GM19351 (cell line): ENCODE measurements at regions not wholly inside any gene's neighbourhood (a gene's known extent, or its start where the extent isn't known, plus 50 kb on each side); places are given as distances from the start of the nearest gene placed in this dataset.
"Not testable (repeated sequence)": the region's sequence is repeated elsewhere in the genome, so short reads cannot be mapped to it uniquely, and the experiment has no call there.

ENCODE experiments used
- ATAC-seq: cut with Tn5 transposase; IDR thresholded peaks from one replicate; pipeline ENCODE4 v1.9.1; 2021; ENCODE audit warnings: mild to moderate bottlenecking, moderate library complexity; ENCODE audit not compliant: unreplicated experiment

DNA sequence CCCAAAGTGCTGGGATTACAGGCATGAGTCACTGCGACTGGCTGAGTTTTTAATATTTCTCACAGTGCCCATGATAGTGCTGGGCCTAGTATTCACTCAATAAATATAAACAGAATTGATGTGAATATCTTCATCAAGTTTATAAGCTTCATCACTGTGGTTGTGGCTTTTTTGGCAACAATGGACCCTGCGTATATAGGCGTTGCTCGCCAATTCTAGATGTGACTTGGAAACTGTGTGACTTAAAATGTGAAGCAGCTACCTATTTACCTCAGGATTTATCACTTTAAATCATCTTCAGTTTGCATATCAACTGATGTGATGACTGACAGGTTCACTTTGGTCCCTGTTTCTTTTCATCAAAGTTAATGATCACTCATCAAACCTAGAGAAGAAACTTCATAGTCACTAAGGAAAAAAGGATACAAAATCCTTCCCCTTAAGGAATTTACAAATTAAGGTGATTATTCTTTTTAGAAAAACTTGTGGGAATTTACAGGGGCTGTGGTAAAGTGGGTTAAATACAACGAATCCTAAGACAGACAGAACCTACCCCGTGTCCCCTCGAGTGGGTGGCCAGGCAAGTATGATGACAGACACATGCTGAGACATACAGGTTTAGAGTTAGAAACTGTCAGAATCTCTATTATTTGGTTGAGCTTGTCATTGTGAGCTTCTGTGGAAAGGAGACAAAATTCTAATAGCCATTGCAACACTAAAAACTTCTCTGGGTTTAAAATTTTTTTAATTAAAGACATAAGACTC, 101.3 kb downstream of the AKAP11 start:
- ATAC-seq, result no peak

- no peak for ATAC-seq
Observed at GRCh38 chr13:42375663-42376062, 103.7 kb downstream of the AKAP11 start.

DNA sequence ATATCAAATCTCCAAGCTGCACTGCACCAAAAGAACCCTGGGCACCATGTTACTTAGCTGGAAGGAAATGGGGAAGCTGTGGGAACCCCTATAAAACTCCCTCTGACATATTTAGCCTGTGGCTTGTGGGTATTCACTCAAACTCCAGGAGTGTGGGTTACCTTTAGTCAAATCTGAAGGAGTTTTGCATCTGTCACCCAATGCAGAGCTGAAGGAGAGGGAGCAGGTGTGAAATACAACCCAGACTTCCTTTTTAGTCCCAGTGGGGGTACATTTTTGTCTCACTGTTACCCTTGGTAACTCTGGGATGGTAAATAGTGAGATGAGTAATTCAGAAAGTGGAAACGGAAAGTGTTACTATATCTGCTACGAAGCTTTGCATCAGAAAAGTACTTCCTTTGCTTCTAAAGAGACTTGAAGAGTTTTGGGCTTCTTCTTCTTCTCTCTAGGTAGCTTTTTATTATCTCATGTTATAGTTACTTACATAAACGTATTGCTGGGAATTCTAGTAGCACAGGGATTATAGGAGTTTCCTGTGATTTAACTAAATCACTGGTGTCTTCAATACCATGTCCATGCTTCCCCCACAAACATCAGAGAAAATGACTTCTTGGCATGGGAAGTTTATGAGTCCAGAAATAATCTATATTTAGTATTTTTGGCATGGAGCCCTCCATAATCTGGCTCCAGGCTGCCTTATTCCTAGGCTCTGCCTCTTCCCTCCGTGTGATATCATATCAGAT, 105.9 kb downstream of the AKAP11 start:
- ATAC-seq, result peak; percentile 74

- ATAC-seq, result peak; percentile 27
Observed at GRCh38 chr13:42378383-42378780, 106.4 kb downstream of the AKAP11 start.

- ATAC-seq, result no peak
Observed at GRCh38 chr13:42379241-42379640, 107.3 kb downstream of the AKAP11 start.

DNA sequence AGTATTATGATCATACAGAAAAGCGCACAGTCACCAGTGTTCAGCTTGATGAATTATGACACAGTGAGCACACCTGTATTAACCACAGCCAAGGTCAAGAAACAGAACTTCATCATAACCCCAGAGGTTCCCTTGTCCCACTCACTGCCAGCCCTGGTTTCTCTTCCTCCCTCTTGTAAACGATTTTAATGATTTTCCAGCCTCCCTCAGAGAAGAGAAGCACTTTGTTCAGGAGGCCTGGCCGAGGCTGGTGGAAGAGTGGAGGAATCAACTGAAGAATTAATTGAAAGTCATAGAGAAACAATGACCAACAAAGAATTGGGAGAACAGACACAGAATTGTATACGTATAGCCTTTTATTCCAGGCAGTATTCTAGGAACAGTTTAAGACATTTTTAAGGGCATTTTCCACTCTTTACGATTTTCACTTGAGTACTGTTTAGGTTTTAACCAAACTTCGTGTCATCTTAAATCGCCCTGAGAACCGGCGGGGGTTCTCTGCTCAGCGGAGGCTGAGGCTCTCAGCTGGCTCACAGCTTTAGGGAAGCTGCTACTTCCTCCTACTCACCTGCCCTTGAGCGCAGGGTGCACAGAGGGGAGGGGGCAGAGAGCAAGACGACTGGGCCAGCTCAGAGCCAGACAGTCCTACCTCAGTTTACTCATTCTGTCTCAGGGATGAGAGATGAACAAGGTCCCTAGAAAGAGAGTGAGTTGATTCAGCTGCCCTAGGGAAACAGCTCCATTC, 108.6 kb downstream of the AKAP11 start:
- ATAC-seq, result peak; percentile 55

DNA sequence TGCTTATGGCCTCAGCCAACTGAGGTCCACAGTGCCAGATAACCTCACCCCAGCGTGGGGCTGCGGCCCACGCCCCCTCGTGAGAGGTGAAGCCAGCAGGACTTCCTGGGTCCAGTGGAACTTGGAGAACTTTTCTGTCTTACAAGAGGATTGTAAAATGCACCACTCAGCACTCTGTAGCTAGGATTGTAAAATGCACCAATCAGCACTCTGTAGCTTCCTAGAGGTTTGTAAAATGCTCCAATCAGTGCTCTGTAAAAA, 109.1 kb downstream of the AKAP11 start:
- ATAC-seq, result no peak

DNA sequence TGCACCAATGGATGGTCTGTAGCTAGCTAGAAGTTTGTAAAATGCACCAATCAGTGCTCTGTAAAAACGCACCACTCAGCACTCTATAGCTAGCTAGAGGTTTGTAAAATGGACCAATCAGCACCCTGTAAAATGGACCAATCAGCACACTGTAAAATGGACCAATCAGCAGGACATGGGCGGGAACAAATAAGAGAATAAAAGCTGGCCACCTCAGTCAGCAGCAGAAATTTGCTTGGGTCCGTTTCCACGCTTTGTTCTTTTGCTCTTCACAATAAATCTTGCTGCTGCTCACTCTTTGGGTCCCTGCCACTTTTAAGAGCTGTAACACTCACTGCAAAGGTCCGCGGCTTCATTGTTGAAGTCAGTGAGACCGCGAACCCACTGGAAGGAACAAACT, 109.5 kb downstream of the AKAP11 start:
- ATAC-seq, result not testable (repeated sequence)

GRCh38 chr13:42383025-42383424, 111.1 kb downstream of the AKAP11 start:
- no peak for ATAC-seq

GRCh38 chr13:42384265-42384664, 112.3 kb downstream of the AKAP11 start:
- ATAC-seq, result no peak

GRCh38 chr13:42388326-42388725, 116.4 kb downstream of the AKAP11 start:
- ATAC-seq, result no peak

DNA sequence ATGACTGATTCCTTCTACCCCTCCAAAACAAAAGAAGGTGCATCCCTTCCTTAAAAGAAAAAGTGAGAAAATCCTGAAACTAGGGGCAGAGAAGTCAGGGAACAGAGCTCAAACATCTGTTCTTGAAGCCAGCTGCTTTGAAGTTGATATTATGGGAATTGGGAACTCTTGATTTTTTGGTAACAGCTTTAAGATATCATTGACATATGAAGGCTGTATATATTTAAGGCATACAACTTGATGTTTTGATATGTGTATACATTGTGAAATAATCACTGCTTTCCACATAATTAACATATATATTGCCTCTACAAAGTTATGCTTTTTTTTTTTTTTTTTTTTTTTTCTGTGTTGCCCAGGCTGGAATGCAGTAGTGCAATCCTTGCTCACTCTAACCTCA, 117.1 kb downstream of the AKAP11 start:
- ATAC-seq, result no peak

DNA sequence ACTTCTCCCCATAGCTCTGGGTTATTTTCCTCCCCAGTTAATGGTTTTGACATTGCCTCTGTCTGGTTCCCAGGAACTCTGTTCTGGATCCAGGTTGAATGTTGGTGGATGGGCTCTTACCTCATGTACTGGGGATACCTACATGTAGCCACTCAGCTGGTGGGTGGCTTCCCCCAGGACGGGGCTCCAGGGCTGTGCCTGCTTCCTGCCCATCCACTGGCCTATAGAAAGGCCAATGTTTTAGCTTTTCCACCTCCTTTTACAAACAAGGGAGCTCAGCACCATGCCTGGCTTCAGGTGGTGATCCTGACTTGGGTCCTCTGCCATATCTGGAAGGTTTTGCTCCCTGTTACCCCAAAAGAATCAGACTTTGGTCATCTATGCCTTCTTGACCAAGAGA, 120.2 kb downstream of the AKAP11 start:
- no peak for ATAC-seq

DNA sequence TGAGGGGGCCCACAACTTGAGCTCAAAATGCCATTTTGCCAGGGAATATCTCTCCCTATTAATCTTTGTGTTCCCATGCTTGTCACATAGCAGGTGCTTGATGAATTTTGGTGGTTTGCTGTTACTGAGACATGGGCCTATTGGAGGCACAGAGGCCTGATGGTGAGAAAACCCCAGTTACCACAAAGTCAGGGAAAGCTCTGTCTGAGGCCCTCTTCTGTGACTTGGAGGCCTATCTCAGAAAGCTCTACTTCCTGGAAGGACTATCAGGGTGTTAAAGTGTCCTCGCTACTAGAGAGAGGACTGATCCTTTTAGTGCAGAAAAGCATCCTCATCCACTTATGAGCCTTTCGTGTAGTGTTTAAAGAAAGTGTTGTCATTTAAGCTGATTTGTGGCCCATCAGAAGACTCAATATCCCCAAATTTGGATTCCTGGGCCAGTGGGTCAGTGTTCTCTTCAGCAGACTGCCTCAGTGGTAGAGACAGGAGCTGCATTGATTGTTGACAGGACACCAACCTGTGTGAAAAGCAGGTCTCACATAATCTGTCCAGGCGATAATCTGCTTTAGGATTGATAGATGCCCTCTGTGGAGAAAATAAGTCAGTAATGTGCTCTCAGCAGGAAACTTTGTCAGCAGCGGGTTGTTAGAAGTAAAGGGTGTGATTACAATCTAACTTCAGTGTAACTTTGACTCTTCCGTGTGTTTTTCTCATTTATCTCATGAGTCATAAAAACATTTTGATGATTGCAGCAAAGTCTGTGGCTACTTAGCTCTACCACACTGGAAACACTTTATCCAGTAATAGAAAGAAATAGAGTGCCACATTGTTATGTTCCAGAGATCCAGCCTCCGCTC, 121.0 kb downstream of the AKAP11 start:
- peak; percentile 61 for ATAC-seq

GRCh38 chr13:42393573-42394360, 121.8 kb downstream of the AKAP11 start:
- no peak for ATAC-seq

DNA sequence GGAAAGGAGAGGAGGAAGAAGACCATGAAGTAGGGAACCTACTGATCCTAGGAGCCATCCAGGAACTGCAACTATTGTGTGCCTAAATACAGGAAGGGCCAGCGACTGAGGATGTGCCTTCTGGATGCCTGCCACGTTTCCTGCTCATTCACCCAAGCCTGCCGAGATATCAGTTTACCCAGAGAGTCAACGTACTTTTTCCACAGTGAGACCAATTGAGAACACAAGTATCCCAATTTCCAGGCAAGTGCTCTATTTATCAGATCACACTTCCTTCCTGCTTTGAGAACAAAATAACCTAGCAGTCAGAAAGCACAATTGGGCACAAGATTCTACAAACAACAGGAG, 122.4 kb downstream of the AKAP11 start:
- no peak for ATAC-seq

GRCh38 chr13:42394711-42395085, 122.7 kb downstream of the AKAP11 start:
- no peak for ATAC-seq

DNA sequence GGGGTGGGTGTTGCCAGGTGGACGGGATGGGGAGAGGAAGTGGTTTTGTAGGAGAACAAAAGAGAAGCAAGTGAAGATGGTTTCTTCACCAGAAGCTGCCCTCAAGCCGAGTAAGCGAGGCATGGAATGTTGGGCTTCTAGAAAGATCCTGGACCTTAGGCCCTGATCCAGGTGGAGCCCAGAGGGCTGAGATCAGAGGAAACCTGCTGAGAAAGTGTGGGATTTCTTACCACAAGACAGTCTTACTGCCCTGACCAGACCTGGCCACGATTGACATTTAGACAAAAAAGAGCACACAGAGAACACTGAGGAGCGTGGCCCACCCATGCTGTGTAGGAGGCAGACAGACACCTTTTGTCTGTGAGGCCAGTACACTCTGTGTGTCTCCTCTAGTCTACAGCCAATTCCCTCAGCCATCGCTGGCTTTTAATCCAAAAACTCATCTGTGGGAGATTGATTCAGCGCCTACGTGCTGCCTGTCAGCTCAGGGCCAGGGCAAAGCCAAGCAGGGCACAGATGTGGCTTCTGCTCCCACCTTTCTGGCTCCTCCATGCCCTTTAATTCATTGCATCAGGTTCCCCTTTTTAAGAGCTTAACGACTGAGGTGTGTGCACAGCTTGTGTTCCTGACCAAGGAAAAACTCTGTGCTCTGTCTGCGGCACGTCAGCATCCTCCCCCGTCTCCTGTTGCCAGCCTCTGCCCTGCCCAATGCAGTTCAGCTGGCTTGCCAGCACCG, 123.3 kb downstream of the AKAP11 start:
- no peak for ATAC-seq

DNA sequence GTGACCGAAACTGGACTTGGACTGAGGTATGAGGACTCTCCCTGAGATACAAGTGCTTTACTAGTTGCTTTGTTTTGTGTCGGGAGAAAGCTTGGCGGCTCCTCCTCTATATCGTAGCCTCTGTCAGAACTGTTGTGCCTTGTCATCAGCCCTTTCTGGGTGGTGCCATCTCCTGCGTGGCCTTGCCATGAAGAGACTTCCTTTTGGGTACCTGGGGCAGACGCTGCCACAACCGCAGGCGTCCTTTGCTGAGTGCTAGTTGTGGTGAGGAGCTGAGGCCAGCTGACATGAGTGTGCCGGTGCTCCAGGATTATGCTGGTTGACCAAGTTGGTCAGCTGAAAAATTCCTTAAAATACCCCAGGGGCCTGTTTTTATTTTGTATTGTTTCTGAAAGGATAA, 124.5 kb downstream of the AKAP11 start:
- no peak for ATAC-seq
